ENCODE measurements at regions not wholly inside any gene's neighbourhood (a gene's known extent, or its start where the extent isn't known, plus 50 kb on each side); places are given as distances from the start of the nearest gene placed in this dataset.

DNA sequence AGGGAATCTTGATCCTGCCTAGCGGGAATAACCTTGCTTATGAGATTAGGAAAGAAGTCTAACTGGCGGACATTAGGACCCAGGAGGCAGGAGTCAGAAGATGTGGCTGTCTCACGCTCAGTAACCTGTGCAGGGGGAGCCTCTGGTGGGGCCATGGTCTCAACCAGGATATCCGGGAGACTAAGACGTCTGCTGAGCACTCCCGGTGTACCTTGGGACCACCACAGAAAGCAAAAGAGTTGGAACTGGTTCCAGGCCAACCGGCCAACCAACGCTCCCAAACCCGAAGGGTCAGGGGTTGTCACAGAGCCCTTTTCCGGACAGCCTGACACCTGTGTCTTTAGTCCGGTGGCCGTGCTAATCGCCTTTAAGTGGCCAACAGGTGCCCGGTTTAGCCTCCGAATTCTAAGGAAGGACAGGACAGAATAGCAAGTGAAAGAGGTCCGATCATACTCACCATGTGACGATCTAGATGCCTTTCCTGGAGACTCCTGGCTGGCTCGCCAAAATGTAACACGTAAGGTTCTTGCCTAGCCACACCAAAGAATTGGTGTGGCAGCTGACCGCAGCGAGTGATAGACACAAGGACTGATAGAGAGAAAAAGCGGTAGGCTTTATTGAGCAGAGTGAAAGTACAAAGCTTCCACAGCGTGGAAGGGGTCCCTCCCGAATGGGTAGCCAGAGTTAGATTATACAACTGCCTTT, 103.9 kb upstream of the DIAPH3 start (continued):
- TF ChIP-seq, protein P1, sequence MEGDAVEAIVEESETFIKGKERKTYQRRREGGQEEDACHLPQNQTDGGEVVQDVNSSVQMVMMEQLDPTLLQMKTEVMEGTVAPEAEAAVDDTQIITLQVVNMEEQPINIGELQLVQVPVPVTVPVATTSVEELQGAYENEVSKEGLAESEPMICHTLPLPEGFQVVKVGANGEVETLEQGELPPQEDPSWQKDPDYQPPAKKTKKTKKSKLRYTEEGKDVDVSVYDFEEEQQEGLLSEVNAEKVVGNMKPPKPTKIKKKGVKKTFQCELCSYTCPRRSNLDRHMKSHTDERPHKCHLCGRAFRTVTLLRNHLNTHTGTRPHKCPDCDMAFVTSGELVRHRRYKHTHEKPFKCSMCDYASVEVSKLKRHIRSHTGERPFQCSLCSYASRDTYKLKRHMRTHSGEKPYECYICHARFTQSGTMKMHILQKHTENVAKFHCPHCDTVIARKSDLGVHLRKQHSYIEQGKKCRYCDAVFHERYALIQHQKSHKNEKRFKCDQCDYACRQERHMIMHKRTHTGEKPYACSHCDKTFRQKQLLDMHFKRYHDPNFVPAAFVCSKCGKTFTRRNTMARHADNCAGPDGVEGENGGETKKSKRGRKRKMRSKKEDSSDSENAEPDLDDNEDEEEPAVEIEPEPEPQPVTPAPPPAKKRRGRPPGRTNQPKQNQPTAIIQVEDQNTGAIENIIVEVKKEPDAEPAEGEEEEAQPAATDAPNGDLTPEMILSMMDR (CRISPR knock-in tag; IDR thresholded peaks at IDR 0.05) = peak; percentile 23; the same call in 1 of the 2 replicates
- no peak for TF ChIP-seq PLRG1 (conservative IDR thresholded peaks at IDR 0.05)
- TF ChIP-seq ZNF207 (IDR thresholded peaks at IDR 0.05; ENCODE audit: borderline replicate concordance) = no peak
- TF ChIP-seq NR3C1 (CRISPR knock-in tag; IDR thresholded peaks at IDR 0.05) = no peak
- no peak for TF ChIP-seq ZNF546 (CRISPR knock-in tag; conservative IDR thresholded peaks at IDR 0.05)
- no peak for TF ChIP-seq KLF13 (CRISPR knock-in tag; IDR thresholded peaks at IDR 0.05)
- no peak for TF ChIP-seq ZNF329 (CRISPR knock-in tag; IDR thresholded peaks at IDR 0.05; ENCODE audit: low read depth)
- TF ChIP-seq KDM3A (CRISPR knock-in tag; IDR thresholded peaks at IDR 0.05; ENCODE audit: low read depth) = no peak
- TF ChIP-seq ZNF672 (CRISPR knock-in tag; IDR thresholded peaks at IDR 0.05) = no peak
- no peak for TF ChIP-seq DPF2 (CRISPR knock-in tag; IDR thresholded peaks at IDR 0.05; ENCODE audit: borderline replicate concordance, low read depth)
- TF ChIP-seq RFX5 (IDR thresholded peaks at IDR 0.05; ENCODE audit: low read depth, low read length) = peak; percentile 77
- no peak for TF ChIP-seq NKX3-1 (CRISPR knock-in tag; IDR thresholded peaks at IDR 0.05)
- TF ChIP-seq ZMAT3 (CRISPR knock-in tag; conservative IDR thresholded peaks at IDR 0.05) = no peak
- no peak for TF ChIP-seq ZBTB3 (CRISPR knock-in tag; IDR thresholded peaks at IDR 0.05; ENCODE audit: borderline replicate concordance, low read depth)
- TF ChIP-seq POGZ (CRISPR knock-in tag; IDR thresholded peaks at IDR 0.05) = 0 out of 2 replicates have a peak, but pooled peaks have one; percentile 43
- TF ChIP-seq, protein P2, sequence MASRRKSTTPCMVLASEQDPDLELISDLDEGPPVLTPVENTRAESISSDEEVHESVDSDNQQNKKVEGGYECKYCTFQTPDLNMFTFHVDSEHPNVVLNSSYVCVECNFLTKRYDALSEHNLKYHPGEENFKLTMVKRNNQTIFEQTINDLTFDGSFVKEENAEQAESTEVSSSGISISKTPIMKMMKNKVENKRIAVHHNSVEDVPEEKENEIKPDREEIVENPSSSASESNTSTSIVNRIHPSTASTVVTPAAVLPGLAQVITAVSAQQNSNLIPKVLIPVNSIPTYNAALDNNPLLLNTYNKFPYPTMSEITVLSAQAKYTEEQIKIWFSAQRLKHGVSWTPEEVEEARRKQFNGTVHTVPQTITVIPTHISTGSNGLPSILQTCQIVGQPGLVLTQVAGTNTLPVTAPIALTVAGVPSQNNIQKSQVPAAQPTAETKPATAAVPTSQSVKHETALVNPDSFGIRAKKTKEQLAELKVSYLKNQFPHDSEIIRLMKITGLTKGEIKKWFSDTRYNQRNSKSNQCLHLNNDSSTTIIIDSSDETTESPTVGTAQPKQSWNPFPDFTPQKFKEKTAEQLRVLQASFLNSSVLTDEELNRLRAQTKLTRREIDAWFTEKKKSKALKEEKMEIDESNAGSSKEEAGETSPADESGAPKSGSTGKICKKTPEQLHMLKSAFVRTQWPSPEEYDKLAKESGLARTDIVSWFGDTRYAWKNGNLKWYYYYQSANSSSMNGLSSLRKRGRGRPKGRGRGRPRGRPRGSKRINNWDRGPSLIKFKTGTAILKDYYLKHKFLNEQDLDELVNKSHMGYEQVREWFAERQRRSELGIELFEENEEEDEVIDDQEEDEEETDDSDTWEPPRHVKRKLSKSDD (CRISPR knock-in tag; IDR thresholded peaks at IDR 0.05; ENCODE audit: low read depth) = no peak
- TF ChIP-seq RAD21 (CRISPR knock-in tag; IDR thresholded peaks at IDR 0.05) = no peak
- TF ChIP-seq, protein P3, sequence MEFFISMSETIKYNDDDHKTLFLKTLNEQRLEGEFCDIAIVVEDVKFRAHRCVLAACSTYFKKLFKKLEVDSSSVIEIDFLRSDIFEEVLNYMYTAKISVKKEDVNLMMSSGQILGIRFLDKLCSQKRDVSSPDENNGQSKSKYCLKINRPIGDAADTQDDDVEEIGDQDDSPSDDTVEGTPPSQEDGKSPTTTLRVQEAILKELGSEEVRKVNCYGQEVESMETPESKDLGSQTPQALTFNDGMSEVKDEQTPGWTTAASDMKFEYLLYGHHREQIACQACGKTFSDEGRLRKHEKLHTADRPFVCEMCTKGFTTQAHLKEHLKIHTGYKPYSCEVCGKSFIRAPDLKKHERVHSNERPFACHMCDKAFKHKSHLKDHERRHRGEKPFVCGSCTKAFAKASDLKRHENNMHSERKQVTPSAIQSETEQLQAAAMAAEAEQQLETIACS (CRISPR knock-in tag; IDR thresholded peaks at IDR 0.05) = no peak
- TF ChIP-seq SRY (CRISPR knock-in tag; IDR thresholded peaks at IDR 0.05) = no peak
- TF ChIP-seq ZNF124 (CRISPR knock-in tag; IDR thresholded peaks at IDR 0.05) = no peak
- TF ChIP-seq ZNF572 (CRISPR knock-in tag; IDR thresholded peaks at IDR 0.05) = no peak
- TF ChIP-seq SKI (IDR thresholded peaks at IDR 0.05; ENCODE audit: partially characterized antibody) = no peak
- no peak for TF ChIP-seq GATAD1 (CRISPR knock-in tag; IDR thresholded peaks at IDR 0.05)
